Muscle layer of duodenum (tissue), 2 donors: ENCODE measurements at regions not wholly inside any gene's neighbourhood (a gene's known extent, or its start where the extent isn't known, plus 50 kb on each side); places are given as distances from the start of the nearest gene placed in this dataset.
"Not testable (repeated sequence)": the region's sequence is repeated elsewhere in the genome, so short reads cannot be mapped to it uniquely, and the experiment has no call there.

Source experiments
- H3K27ac ChIP-seq: one replicate; pipeline ENCODE4 v1.7.0; 2013; ENCODE audit warnings: mild to moderate bottlenecking, low read length
- H3K27me3 ChIP-seq: one replicate; pipeline ENCODE4 v1.7.0; 2013; ENCODE audit warnings: low read depth, mild to moderate bottlenecking, control low read depth, low read length
- H3K36me3 ChIP-seq, 2 donors: one replicate each; pipeline ENCODE4 v1.7.0; 2013; ENCODE audit warnings: low read length in 2 of 2, control low read depth in 1 of 2, mild to moderate bottlenecking in 1 of 2; ENCODE audit not compliant: insufficient read depth in 2 of 2, control insufficient read depth in 1 of 2
- H3K4me1 ChIP-seq, 2 donors: one replicate each; pipeline ENCODE4 v1.7.0; 2013; ENCODE audit warnings: low read length in 2 of 2, mild to moderate bottlenecking in 2 of 2, control low read depth in 1 of 2, moderate library complexity in 1 of 2; ENCODE audit not compliant: insufficient read depth in 2 of 2, control insufficient read depth in 1 of 2
- H3K4me3 ChIP-seq, 2 donors: one replicate each; pipeline ENCODE4 v1.7.0; 2013; ENCODE audit warnings: low read length in 2 of 2, low read depth in 1 of 2, mild to moderate bottlenecking in 1 of 2
- H3K9me3 ChIP-seq, 2 donors: one replicate each; pipeline ENCODE4 v1.7.0; 2013; ENCODE audit warnings: low read length in 2 of 2, control low read depth in 1 of 2, mild to moderate bottlenecking in 1 of 2; ENCODE audit not compliant: control insufficient read depth in 1 of 2
- donor health status: healthy.

DNA sequence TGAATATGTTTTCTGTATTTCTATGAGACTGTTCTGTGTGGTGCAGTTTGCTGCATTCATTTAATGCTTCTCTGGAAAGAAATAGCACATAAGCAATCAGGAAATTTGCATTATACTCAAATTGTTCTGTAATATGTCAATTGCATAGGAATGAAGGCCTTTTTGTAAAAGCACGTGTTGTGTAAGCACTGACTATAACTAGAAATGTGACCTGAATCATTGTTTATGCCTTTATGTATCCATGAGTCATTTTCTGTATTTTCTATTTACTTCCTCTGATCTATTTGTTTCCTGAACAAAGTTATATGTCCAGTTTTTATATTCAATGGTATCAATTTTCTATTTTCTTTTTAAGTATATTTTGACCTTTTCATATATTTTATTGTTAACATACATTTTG lies 1455.3 kb downstream of the GRIK2 start:
- no peaks in the 10 kb centered on the region for H3K4me1 ChIP-seq
- no peak overlapping the region for H3K4me3 ChIP-seq
- H3K9me3 ChIP-seq = no peaks in the 10 kb centered on the region
- no peaks in the 10 kb centered on the region for H3K27me3 ChIP-seq
- H3K27ac ChIP-seq = no peak overlapping the region
- no peaks in the 10 kb centered on the region for H3K36me3 ChIP-seq

DNA sequence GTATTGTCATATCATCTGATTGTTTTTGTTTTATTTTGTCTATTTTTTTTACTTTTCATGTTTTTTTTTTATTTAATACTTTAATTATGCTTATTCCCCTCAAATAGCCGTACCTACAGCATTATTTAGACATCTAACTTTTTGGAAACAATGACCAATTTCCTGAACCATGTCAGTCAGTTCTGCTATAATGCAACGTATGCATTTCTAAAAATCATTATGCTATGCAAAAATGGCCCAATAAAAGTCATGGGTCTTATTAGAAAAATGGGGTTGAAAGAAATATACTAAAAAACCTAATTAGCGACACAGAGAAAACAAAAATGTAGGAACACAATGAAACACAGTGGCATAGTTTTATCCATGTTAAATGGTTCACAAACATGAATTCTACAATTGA lies 1454.7 kb downstream of the GRIK2 start:
- Histone ChIP-seq H3K27ac (no peak overlapping the region), H3K27me3 (no peaks in the 10 kb centered on the region), H3K36me3 (no peaks in the 10 kb centered on the region), H3K9me3 (no peaks in the 10 kb centered on the region), H3K4me3 (no peak overlapping the region), H3K4me1 (no peaks in the 10 kb centered on the region)

DNA sequence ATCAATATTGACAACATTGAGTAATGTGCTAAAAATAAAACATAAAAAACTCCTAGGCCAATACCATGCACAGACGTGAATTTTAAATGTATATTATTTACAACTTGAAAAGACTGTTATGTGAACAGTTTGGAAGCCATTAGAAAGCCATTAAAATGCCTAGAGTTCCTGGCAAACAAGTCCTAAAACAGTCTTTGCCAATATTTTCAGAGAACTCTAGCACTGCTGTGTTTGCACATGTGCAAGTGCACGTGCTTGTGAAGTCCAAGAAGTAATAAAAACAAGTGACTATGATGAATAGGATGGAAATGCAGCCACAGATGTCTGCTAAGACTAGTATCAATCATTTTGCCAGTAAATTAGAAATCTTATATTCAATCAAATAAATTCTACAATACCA lies 1447.6 kb downstream of the GRIK2 start:
- Histone ChIP-seq H3K36me3 (no peaks in the 10 kb centered on the region), H3K27ac (no peak overlapping the region), H3K4me1 (no peaks in the 10 kb centered on the region), H3K4me3 (no peak overlapping the region), H3K27me3 (no peaks in the 10 kb centered on the region), H3K9me3 (no peaks in the 10 kb centered on the region)

- H3K36me3 ChIP-seq = no peaks in the 10 kb centered on the region
- H3K27me3 ChIP-seq = no peaks in the 10 kb centered on the region
- no peak overlapping the region for H3K27ac ChIP-seq
- no peaks in the 10 kb centered on the region for H3K4me1 ChIP-seq
- no peaks in the 10 kb centered on the region for H3K9me3 ChIP-seq
- H3K4me3 ChIP-seq = no peak overlapping the region
Observed at GRCh38 chr6:102832021-102832420, 1438.5 kb downstream of the GRIK2 start.

DNA sequence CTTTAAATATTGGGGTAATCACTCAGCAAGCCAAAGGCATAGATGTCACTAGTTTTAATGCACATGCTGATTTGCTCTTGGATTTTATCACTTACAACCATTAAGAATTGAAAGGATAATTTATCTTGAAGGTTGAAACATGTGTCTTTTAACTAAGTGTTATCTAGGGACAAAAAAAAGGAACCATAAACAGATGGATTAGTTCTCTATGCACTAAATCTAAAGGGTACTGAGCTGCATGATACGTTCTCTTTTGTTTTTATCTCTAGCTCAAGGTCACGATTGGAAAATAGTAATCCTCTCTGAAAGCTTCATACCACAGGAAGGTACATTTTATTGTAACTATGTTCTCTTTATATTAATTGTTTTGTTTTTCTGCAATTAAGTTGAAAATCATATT lies 1426.6 kb downstream of the GRIK2 start:
- Histone ChIP-seq H3K9me3 (no peaks in the 10 kb centered on the region), H3K27ac (no peak overlapping the region), H3K36me3 (no peaks in the 10 kb centered on the region), H3K27me3 (no peaks in the 10 kb centered on the region), H3K4me3 (no peak overlapping the region), H3K4me1 (no peaks in the 10 kb centered on the region)

DNA sequence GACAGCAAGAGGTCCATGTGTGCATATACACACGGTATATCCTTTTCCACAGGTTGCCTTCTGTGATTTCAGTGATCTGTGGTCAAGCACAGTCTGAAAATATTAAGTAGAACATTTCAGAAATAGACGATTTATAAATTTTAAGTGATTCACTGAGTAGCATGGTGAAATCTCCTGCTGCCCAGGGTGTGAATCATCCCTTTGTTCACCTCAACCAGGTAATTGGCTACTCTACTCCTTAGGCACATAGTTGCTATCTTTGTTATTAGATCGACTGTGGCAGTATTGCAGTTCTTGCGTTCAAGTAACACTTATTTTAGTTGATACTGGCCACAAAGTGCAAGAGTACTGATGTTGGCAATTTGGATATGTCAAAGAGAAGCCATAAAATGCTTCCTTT lies 1421.7 kb downstream of the GRIK2 start:
- H3K4me3 ChIP-seq = no peak overlapping the region

GRCh38 chr6:102813489-102814275 lies 1420.2 kb downstream of the GRIK2 start:
- Histone ChIP-seq H3K27ac (no peak overlapping the region), H3K27me3 (no peaks in the 10 kb centered on the region), H3K36me3 (no peaks in the 10 kb centered on the region), H3K9me3 (no peaks in the 10 kb centered on the region), H3K4me1 (no peaks in the 10 kb centered on the region), H3K4me3 (no peak overlapping the region)

More for the DNA sequence above, 1421.7 kb downstream of the GRIK2 start:
- Histone ChIP-seq H3K27me3 (no peaks in the 10 kb centered on the region), H3K4me1 (no peaks in the 10 kb centered on the region), H3K27ac (no peak overlapping the region), H3K9me3 (no peaks in the 10 kb centered on the region), H3K36me3 (no peaks in the 10 kb centered on the region)

DNA sequence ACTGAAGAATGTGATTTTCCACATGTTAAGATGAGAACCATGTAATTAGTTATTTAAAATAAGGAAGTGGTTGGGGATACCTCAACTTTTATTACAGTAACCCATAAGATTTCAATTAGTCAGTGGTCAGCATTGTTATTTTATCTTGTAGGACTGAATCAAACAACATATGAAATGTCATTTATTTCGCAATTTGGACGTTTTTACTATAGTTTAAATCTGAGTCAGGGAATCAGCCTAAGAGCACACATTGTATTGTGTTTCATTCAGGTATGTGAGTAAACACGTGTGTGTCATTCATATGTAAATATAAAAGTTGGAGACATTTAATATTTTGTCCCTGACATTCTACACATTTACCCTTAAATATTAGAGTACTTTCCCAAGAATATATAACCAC lies 1418.7 kb downstream of the GRIK2 start:
- H3K4me3 ChIP-seq = no peak overlapping the region
- H3K27me3 ChIP-seq = no peaks in the 10 kb centered on the region
- H3K4me1 ChIP-seq = no peaks in the 10 kb centered on the region
- H3K9me3 ChIP-seq = no peaks in the 10 kb centered on the region
- no peak overlapping the region for H3K27ac ChIP-seq
- H3K36me3 ChIP-seq = no peaks in the 10 kb centered on the region

DNA sequence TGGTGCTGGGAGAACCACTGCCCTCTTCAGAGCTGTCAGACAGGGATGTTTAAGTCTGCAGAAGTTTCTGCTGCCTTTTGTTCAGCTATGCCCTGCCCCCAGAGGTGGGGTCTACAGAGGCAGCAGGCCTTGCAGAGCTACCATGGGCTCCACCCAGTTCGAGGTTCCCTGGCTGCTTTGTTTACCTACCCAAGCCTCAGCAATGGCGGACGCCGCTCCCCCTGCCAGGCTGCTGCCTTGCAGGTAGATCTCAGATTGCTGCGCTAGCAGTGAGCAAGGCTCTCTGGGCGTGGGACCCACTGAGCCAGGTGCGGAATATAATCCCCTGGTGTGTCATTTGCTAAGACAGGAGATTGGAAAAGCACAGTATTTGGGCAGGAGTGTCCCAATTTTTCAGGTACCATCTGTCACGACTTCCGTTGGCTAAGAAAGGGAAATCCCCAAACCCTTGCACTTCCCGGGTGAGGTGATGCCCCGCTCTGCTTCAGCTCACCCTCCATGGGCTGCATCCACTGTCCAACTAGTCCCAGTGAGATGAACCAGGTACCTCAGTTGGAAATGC lies 1415.5 kb downstream of the GRIK2 start:
- not testable (repeated sequence) for H3K36me3 ChIP-seq, H3K27ac ChIP-seq, H3K27me3 ChIP-seq, H3K4me3 ChIP-seq, H3K9me3 ChIP-seq, H3K4me1 ChIP-seq

DNA sequence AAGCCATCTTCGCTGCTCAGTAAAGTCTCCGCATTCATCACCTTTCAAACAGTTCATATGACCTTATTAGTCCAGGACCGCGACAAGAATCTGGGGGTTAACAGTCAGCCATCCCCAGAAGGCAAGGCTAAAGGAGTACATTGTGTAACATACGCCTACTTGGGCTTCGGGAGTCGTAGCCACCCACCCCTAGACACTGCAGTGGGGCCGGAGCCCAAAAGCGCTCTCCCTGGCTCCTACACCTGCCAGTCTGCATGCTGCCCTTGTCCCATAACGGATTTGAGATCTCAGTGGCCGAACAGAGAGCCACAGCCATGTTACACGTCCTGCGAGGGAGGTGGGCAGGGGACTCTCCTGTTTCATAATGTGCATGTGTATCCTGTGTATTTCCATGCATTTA lies 1405.5 kb downstream of the GRIK2 start:
- H3K9me3 ChIP-seq = no peaks in the 10 kb centered on the region
- no peak overlapping the region for H3K4me3 ChIP-seq
- no peaks in the 10 kb centered on the region for H3K4me1 ChIP-seq
- no peaks in the 10 kb centered on the region for H3K36me3 ChIP-seq
- no peak overlapping the region for H3K27ac ChIP-seq
- no peaks in the 10 kb centered on the region for H3K27me3 ChIP-seq

DNA sequence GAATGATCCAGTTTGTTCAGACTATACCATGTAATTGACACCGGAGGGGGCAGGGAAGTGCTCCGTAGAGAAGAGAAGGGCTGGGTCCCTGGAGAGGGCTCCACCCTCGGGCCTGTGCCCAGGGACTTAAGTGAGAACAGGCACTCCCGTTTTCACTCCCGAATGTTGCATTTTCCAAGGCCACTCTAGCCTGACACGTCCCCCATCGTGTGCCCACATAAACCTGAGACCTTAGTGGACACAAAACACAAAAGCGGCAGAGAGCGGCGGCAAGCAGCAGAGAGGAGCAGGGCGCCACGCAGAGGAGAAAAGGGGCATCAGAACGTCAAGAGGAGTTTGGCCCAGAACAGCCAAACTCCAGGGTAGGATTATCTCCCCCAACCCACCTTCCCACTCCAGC lies 1405.1 kb downstream of the GRIK2 start:
- Histone ChIP-seq H3K4me3 (no peak overlapping the region), H3K27me3 (no peaks in the 10 kb centered on the region), H3K36me3 (no peaks in the 10 kb centered on the region), H3K4me1 (no peaks in the 10 kb centered on the region), H3K27ac (no peak overlapping the region), H3K9me3 (no peaks in the 10 kb centered on the region)

GRCh38 chr6:102793752-102794151 lies 1400.2 kb downstream of the GRIK2 start:
- no peak overlapping the region for H3K4me3 ChIP-seq
- no peaks in the 10 kb centered on the region for H3K9me3 ChIP-seq
- no peaks in the 10 kb centered on the region for H3K4me1 ChIP-seq
- H3K36me3 ChIP-seq = no peaks in the 10 kb centered on the region
- no peak overlapping the region for H3K27ac ChIP-seq
- H3K27me3 ChIP-seq = no peaks in the 10 kb centered on the region
